BLaER1 treated with 17β-estradiol and CSF1 and Interleukin-3, amounts not matched to agents 10 nM and 100 nM (cell line): ENCODE measurements at regions not wholly inside any gene's neighbourhood (a gene's known extent, or its start where the extent isn't known, plus 50 kb on each side); places are given as distances from the start of the nearest gene placed in this dataset.

Source experiments
- H3K27ac ChIP-seq, 11 experiments: shearing (Covaris generic); formaldehyde crosslinking; 2 replicates each; pipeline ENCODE4 v1.8.1; 2022
- H3K27me3 ChIP-seq, 11 experiments: shearing (Covaris generic); formaldehyde crosslinking; 2 replicates each; pipeline ENCODE4 v1.8.1; 2022
- H3K36me3 ChIP-seq, 11 experiments: shearing (Covaris generic); formaldehyde crosslinking; 2 replicates each; pipeline ENCODE4 v1.8.1; 2022
- H3K4me1 ChIP-seq, 10 experiments: shearing (Covaris generic); formaldehyde crosslinking; 2 replicates each; pipeline ENCODE4 v1.8.1; 2022
- H3K4me2 ChIP-seq, 11 experiments: shearing (Covaris generic); formaldehyde crosslinking; 2 replicates each; pipeline ENCODE4 v1.8.1; 2022
- H3K4me3 ChIP-seq, 10 experiments: shearing (Covaris generic); formaldehyde crosslinking; 2 replicates each; pipeline ENCODE4 v1.8.1; 2022
- H3K9ac ChIP-seq, 11 experiments: shearing (Covaris generic); formaldehyde crosslinking; 2 replicates each; pipeline ENCODE4 v1.8.1; 2022
- H3K9me3 ChIP-seq, 11 experiments: shearing (Covaris generic); formaldehyde crosslinking; replicated peaks in 1 of 11; 2 replicates each; pipeline ENCODE4 v1.8.1; 2022
- H4K20me1 ChIP-seq, 11 experiments: shearing (Covaris generic); formaldehyde crosslinking; 2 replicates each; pipeline ENCODE4 v1.8.1; 2022
- Cebpa-rat ChIP-seq, 11 experiments: shearing (Covaris generic); IDR thresholded peaks; 2 replicates each; pipeline ENCODE4 v1.8.1; 2022

- Histone ChIP-seq H3K27me3 (peaks cover 0 to 14% (median 0%) of the 10 kb centered on the region in 11 experiments; a peak in 4 of 22 replicates), H3K4me2 (no peak overlapping the region), H4K20me1 (no peaks in the 10 kb centered on the region), H3K4me1 (peaks cover 10 to 28% (median 11%) of the 10 kb centered on the region in 10 experiments), H3K9ac (no peak overlapping the region), H3K4me3 (no peak overlapping the region), H3K27ac (no peak overlapping the region), H3K9me3 (no peaks in the 10 kb centered on the region; a peak in 1 of 22 replicates), H3K36me3 (no peaks in the 10 kb centered on the region)
- no peak for TF ChIP-seq Cebpa-rat (IDR thresholded peaks at IDR 0.05)
These were observed 358.0 kb downstream of the C16orf95 start for GRCh38 chr16:86959091-86959651.

GRCh38 chr16:86959729-86960128, 357.5 kb downstream of the C16orf95 start:
- Histone ChIP-seq H4K20me1 (no peaks in the 10 kb centered on the region), H3K9ac (no peak overlapping the region), H3K4me2 (no peak overlapping the region), H3K27me3 (peaks cover 0 to 14% (median 0%) of the 10 kb centered on the region in 11 experiments; a peak in 4 of 22 replicates), H3K9me3 (no peaks in the 10 kb centered on the region; a peak in 1 of 22 replicates), H3K27ac (no peak overlapping the region), H3K36me3 (no peaks in the 10 kb centered on the region), H3K4me3 (no peak overlapping the region), H3K4me1 (peaks cover 10 to 24% (median 11%) of the 10 kb centered on the region in 10 experiments)
- TF ChIP-seq Cebpa-rat (IDR thresholded peaks at IDR 0.05): no peak

- TF ChIP-seq Cebpa-rat (IDR thresholded peaks at IDR 0.05): no peak
- no peaks in the 10 kb centered on the region for H3K36me3 ChIP-seq
- peaks cover 0 to 14% (median 0%) of the 10 kb centered on the region in 11 experiments; a peak in 4 of 22 replicates for H3K27me3 ChIP-seq
- H3K4me3 ChIP-seq: no peak overlapping the region
- no peaks in the 10 kb centered on the region for H4K20me1 ChIP-seq
- no peak overlapping the region for H3K9ac ChIP-seq
- no peak overlapping the region for H3K4me2 ChIP-seq
- no peak overlapping the region for H3K27ac ChIP-seq
- H3K9me3 ChIP-seq: no peaks in the 10 kb centered on the region; a peak in 1 of 22 replicates
- H3K4me1 ChIP-seq: peaks cover 10 to 20% (median 11%) of the 10 kb centered on the region in 10 experiments
These were observed 356.9 kb downstream of the C16orf95 start for GRCh38 chr16:86960266-86960665.

- H3K27ac ChIP-seq: no peak overlapping the region
- no peaks in the 10 kb centered on the region for H3K36me3 ChIP-seq
- H3K9me3 ChIP-seq: no peaks in the 10 kb centered on the region
- no peak overlapping the region for H3K4me2 ChIP-seq
- H4K20me1 ChIP-seq: no peaks in the 10 kb centered on the region
- H3K27me3 ChIP-seq: peaks cover 0 to 14% (median 0%) of the 10 kb centered on the region in 11 experiments; a peak in 4 of 22 replicates
- no peak for TF ChIP-seq Cebpa-rat (IDR thresholded peaks at IDR 0.05)
- peaks cover 7 to 12% (median 10%) of the 10 kb centered on the region in 10 experiments for H3K4me1 ChIP-seq
- H3K9ac ChIP-seq: no peak overlapping the region
- H3K4me3 ChIP-seq: no peak overlapping the region
These were observed 356.0 kb downstream of the C16orf95 start for GRCh38 chr16:86961171-86961601.

- Histone ChIP-seq H3K27ac (no peak overlapping the region), H3K4me2 (no peak overlapping the region), H3K36me3 (no peaks in the 10 kb centered on the region), H3K9ac (no peak overlapping the region), H3K27me3 (peaks cover 0 to 14% (median 0%) of the 10 kb centered on the region in 11 experiments; a peak in 4 of 22 replicates), H3K4me3 (no peak overlapping the region), H3K9me3 (no peaks in the 10 kb centered on the region), H3K4me1 (peaks cover 0 to 9% (median 0%) of the 10 kb centered on the region in 10 experiments; a peak in 3 of 20 replicates), H4K20me1 (no peaks in the 10 kb centered on the region)
- TF ChIP-seq Cebpa-rat (IDR thresholded peaks at IDR 0.05): no peak
These were observed 354.9 kb downstream of the C16orf95 start for GRCh38 chr16:86962259-86962658.

- Histone ChIP-seq H3K9me3 (no peaks in the 10 kb centered on the region), H3K4me3 (no peak overlapping the region), H3K9ac (no peak overlapping the region), H3K27me3 (peaks cover 0 to 14% (median 0%) of the 10 kb centered on the region in 11 experiments; a peak in 4 of 22 replicates), H3K36me3 (no peaks in the 10 kb centered on the region), H3K4me2 (no peak overlapping the region), H4K20me1 (no peaks in the 10 kb centered on the region), H3K27ac (no peak overlapping the region), H3K4me1 (peaks cover 0 to 9% (median 0%) of the 10 kb centered on the region in 10 experiments; a peak in 3 of 20 replicates)
- TF ChIP-seq Cebpa-rat (IDR thresholded peaks at IDR 0.05): no peak
These were observed 354.3 kb downstream of the C16orf95 start for GRCh38 chr16:86962913-86963312.

GRCh38 chr16:86963600-86964575, 353.3 kb downstream of the C16orf95 start:
- Histone ChIP-seq H3K27ac (no peak overlapping the region), H3K9me3 (no peaks in the 10 kb centered on the region), H3K27me3 (peaks cover 0 to 14% (median 0%) of the 10 kb centered on the region in 11 experiments; a peak in 4 of 22 replicates), H3K4me2 (no peak overlapping the region), H3K4me3 (no peak overlapping the region), H3K36me3 (no peaks in the 10 kb centered on the region), H3K4me1 (peaks cover 0 to 9% (median 0%) of the 10 kb centered on the region in 10 experiments; a peak in 3 of 20 replicates), H4K20me1 (no peaks in the 10 kb centered on the region), H3K9ac (no peak overlapping the region)
- TF ChIP-seq Cebpa-rat (IDR thresholded peaks at IDR 0.05): no peak

- Histone ChIP-seq H3K4me3 (no peak overlapping the region), H3K4me1 (peaks cover 0 to 9% (median 0%) of the 10 kb centered on the region in 10 experiments; a peak in 3 of 20 replicates), H3K36me3 (no peaks in the 10 kb centered on the region), H3K9ac (no peak overlapping the region), H4K20me1 (no peaks in the 10 kb centered on the region), H3K9me3 (no peaks in the 10 kb centered on the region), H3K4me2 (no peak overlapping the region), H3K27ac (no peak overlapping the region), H3K27me3 (peaks cover 0 to 7% (median 0%) of the 10 kb centered on the region in 11 experiments; a peak in 1 of 22 replicates)
- TF ChIP-seq Cebpa-rat (IDR thresholded peaks at IDR 0.05): no peak
These were observed 352.4 kb downstream of the C16orf95 start for GRCh38 chr16:86964796-86965241.

GRCh38 chr16:86965331-86965730, 351.9 kb downstream of the C16orf95 start:
- no peak overlapping the region for H3K9ac ChIP-seq
- no peaks in the 10 kb centered on the region for H3K9me3 ChIP-seq
- H4K20me1 ChIP-seq: no peaks in the 10 kb centered on the region
- no peak overlapping the region for H3K4me2 ChIP-seq
- no peak for TF ChIP-seq Cebpa-rat (IDR thresholded peaks at IDR 0.05)
- peaks cover 0 to 2% (median 0%) of the 10 kb centered on the region in 11 experiments; a peak in 1 of 22 replicates for H3K27me3 ChIP-seq
- peaks cover 0 to 9% (median 0%) of the 10 kb centered on the region in 10 experiments; a peak in 4 of 20 replicates for H3K4me1 ChIP-seq
- no peak overlapping the region for H3K27ac ChIP-seq
- H3K4me3 ChIP-seq: no peak overlapping the region
- no peaks in the 10 kb centered on the region for H3K36me3 ChIP-seq
